Caki2 (cell line): ENCODE measurements at regions not wholly inside any gene's neighbourhood (a gene's known extent, or its start where the extent isn't known, plus 50 kb on each side); places are given as distances from the start of the nearest gene placed in this dataset.

Experiments
- DNase-seq: peaks from one replicate; pipeline ENCODE4 v3.0.0-alpha.2; 2015; ENCODE audit warnings: low read depth
- in situ Hi-C: cut with HindIII; loops from 2 replicates; pipeline ENCODE4 v1.10.0; 2016; ENCODE audit warnings: low sequenced_read_pairs, low pct_unique_long_range_greater_than_20kb, mixed read lengths

DNA sequence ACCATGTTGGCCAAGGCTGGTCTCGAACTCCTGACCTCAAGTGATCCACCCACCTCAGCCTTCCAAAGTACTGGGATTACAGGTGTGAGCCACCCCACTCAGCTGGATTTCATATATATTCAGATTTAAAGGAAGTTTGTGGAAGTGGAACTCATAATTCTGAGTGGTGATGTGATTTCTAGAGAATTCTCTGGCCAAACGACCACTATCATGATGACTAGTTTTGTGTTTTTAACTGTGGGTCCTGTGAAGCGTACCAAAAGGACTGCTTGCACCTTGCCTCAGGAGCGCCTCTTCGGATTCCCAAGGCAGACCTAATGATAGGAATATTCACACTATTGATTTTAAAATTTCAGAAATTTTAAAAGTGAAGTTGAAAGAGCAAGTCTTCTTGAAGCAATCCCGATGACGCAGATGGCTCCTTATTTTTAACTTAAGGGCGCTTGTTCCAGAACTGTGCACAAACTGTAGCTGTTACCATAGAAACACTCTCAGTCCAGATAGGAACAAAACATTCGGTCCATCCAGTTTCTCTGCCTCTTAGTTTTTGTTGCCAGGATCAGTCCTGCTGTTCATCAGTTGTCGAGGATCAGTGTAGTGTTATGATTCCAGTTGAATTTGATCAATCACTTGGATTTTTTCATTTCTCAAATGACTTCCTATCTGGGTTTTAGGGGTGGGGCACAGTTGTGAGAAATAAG is 51.7 kb upstream of the CLCN4 start:
- in situ Hi-C loops: no loop called here
- no peak for DNase-seq

GRCh38 chrX:10106806-10107205 is 50.0 kb upstream of the CLCN4 start:
- no peak for DNase-seq
- in situ Hi-C loops: no loop called here
